SK-N-SH treated with all-trans-retinoic acid at 6 μM for 48 hours (cell line): ENCODE measurements at regions not wholly inside any gene's neighbourhood (a gene's known extent, or its start where the extent isn't known, plus 50 kb on each side); places are given as distances from the start of the nearest gene placed in this dataset.

Experiments
- BACH2 ChIP-seq: fragments of 250-450 bp; sonication (Bioruptor Pico); IDR thresholded peaks from 2 replicates; pipeline ENCODE4 v1.9.0; 2021; ENCODE audit warnings: mild to moderate bottlenecking, borderline replicate concordance
- GLIS3 ChIP-seq: fragments of 250-450 bp; sonication (Bioruptor Pico); IDR thresholded peaks from 2 replicates; pipeline ENCODE4 v1.5.0; 2020; ENCODE audit warnings: mild to moderate bottlenecking, moderate library complexity
- ISL1 ChIP-seq: fragments of 250-450 bp; sonication (Bioruptor Pico); IDR thresholded peaks from 2 replicates; pipeline ENCODE4 v2.1.2; 2022; ENCODE audit warnings: mild to moderate bottlenecking, moderate library complexity
- RARB ChIP-seq: fragments of 250-450 bp; sonication (Bioruptor Pico); IDR thresholded peaks from 2 replicates; pipeline ENCODE4 v1.8.0; 2021; ENCODE audit warnings: mild to moderate bottlenecking, moderate library complexity

- TF ChIP-seq RARB = no peak
- no peak for TF ChIP-seq BACH2 (CRISPR knock-in tag)
- no peak for TF ChIP-seq GLIS3 (CRISPR knock-in tag)
- TF ChIP-seq ISL1 (CRISPR knock-in tag) = peak; percentile 5; the same call in 1 of the 2 replicates
These were observed 335.9 kb upstream of the NT5C1B start for GRCh38 chr2:18925296-18925695.
